ENCODE measurements at regions not wholly inside any gene's neighbourhood (a gene's known extent, or its start where the extent isn't known, plus 50 kb on each side); places are given as distances from the start of the nearest gene placed in this dataset.

- TF ChIP-seq POLR2A (IDR thresholded peaks at IDR 0.05): no peak
- TF ChIP-seq CTCF (IDR thresholded peaks at IDR 0.05 in 8 of 11, conservative IDR thresholded peaks at IDR 0.05 in 3 of 11): no peak
- no peak for TF ChIP-seq POLR2AphosphoS5 (IDR thresholded peaks at IDR 0.05)
These were observed 67.4 kb upstream of the CPEB2 start for GRCh38 chr4:14934704-14935390.

Measured in spleen (tissue), 7 donors.